ENCODE measurements at regions not wholly inside any gene's neighbourhood (a gene's known extent, or its start where the extent isn't known, plus 50 kb on each side); places are given as distances from the start of the nearest gene placed in this dataset.

GRCh38 chr5:106974272-106974671, 696.5 kb downstream of the EFNA5 start:
- Histone ChIP-seq H3K36me3 (no peaks in the 10 kb centered on the region), H3K4me1 (no peaks in the 10 kb centered on the region), H3K9me3 (replicated peaks) (no peaks in the 10 kb centered on the region), H3K27me3 (ENCODE audit: low read depth) (no peaks in the 10 kb centered on the region), H3K27ac (replicated peaks) (no peak overlapping the region), H3K4me3 (no peak overlapping the region)
- no peak for TF ChIP-seq CTCF (IDR thresholded peaks at IDR 0.05; ENCODE audit: borderline replicate concordance)
- DNase-seq: no peak
- intact Hi-C loops (cut with micrococcal nuclease): no loop called here

DNA sequence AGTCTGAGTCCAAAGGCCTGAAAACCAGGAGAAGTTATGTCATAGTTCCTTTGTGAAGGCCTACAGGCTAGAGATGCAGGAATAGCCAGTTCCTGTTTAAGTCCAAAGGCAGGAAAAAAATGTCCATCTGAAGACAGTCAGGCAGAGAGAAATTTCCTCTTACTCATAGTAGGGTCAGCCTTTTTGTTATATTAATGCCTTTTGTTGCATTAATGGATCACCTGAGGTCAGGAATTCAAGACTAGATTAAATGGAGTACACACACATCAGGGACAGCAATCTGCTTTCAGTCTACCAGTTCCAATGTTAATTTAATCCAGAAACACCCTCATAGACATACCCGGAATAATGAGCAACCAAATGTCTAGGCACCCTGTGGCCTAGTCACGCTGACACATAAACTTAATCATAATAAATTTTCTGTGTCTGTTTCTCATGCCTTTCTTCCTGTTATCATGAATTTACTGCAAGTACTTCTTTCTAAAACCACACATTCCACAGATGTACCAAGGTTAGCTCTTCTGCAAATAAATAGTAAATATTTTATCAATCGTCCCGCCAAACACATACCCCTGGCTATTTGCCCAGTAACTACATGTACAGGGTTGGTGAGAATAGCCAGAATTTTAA, 703.9 kb downstream of the EFNA5 start:
- Histone ChIP-seq H3K27ac (replicated peaks) (no peak overlapping the region), H3K9me3 (replicated peaks) (no peaks in the 10 kb centered on the region), H3K27me3 (ENCODE audit: low read depth) (no peaks in the 10 kb centered on the region), H3K4me1 (peaks cover 6% of the 10 kb centered on the region), H3K4me3 (no peak overlapping the region), H3K36me3 (no peaks in the 10 kb centered on the region)
- intact Hi-C loops (cut with micrococcal nuclease): no loop called here
- TF ChIP-seq CTCF (IDR thresholded peaks at IDR 0.05; ENCODE audit: borderline replicate concordance): no peak
- DNase-seq: no peak

- no peaks in the 10 kb centered on the region for H3K27me3 ChIP-seq (ENCODE audit: low read depth)
- no peaks in the 10 kb centered on the region for H3K36me3 ChIP-seq
- H3K27ac ChIP-seq (replicated peaks): no peak overlapping the region
- H3K4me3 ChIP-seq: no peak overlapping the region
- intact Hi-C loops (cut with micrococcal nuclease): no loop called here
- H3K4me1 ChIP-seq: peaks cover 6% of the 10 kb centered on the region
- no peak for DNase-seq
- TF ChIP-seq CTCF (IDR thresholded peaks at IDR 0.05; ENCODE audit: borderline replicate concordance): no peak
- no peaks in the 10 kb centered on the region for H3K9me3 ChIP-seq (replicated peaks)
Measured at GRCh38 chr5:106964132-106964531, 706.6 kb downstream of the EFNA5 start.

DNA sequence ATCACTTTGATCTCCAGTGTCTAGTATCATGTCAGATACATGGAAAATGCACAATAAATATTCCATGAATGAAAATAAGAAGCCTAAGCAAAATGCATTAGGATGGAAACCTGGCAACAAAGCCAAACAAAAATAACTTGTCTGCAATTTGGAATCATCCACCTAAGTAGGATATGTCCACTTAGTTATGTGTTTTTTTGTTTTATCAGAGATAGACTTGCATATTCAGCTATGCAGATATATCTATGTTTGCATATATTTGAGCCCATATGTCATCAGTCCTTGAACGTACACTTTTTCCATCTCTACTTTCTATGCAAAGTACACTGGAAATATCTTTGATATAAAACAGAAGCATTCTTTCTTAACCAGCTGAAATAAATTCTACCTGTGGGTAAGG, 707.1 kb downstream of the EFNA5 start:
- Histone ChIP-seq H3K4me1 (peaks cover 6% of the 10 kb centered on the region), H3K27ac (replicated peaks) (no peak overlapping the region), H3K9me3 (replicated peaks) (no peaks in the 10 kb centered on the region), H3K36me3 (no peaks in the 10 kb centered on the region), H3K27me3 (ENCODE audit: low read depth) (no peaks in the 10 kb centered on the region), H3K4me3 (no peak overlapping the region)
- TF ChIP-seq CTCF (IDR thresholded peaks at IDR 0.05; ENCODE audit: borderline replicate concordance): no peak
- no peak for DNase-seq
- intact Hi-C loops (cut with micrococcal nuclease): no loop called here

DNA sequence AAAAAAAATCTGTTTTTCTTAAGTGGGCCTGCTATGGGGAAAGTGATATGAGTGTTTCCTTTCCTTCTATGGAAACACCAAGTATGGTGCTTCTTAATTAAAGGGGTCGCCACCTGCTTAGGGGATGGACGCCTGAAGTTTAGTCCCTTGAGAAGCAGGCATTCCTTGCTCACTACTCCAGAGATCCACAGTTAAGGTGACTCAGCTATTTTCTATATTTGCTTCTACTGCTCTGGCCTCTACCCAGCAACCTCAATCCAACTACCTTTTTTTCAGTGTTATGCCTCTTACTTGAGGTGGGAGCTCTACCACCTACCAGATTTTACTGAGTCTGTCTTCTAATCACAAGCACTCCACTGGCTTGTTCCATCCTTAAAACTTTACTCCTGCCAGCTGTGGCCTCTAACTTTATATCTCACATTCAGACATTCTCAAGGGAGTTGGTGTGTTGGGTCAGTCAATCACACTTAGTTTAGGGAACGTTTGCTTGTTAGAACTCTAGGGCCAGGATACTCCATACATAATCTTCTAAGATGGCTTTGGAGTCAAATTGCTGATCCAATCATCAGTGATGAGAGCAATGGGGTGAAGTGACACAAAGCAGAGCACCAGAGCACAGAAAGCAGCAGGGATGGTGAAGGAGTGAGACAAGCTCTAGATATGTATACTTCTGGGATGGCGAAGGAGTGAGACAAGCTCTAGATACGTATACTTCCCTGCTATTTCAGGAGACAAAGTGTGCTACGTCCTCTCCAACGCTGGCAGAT, 708.1 kb downstream of the EFNA5 start:
- intact Hi-C loops (cut with micrococcal nuclease): no loop called here
- no peak overlapping the region for H3K4me3 ChIP-seq

More for the DNA sequence above, 708.1 kb downstream of the EFNA5 start:
- Histone ChIP-seq H3K27me3 (ENCODE audit: low read depth) (no peaks in the 10 kb centered on the region), H3K9me3 (replicated peaks) (no peaks in the 10 kb centered on the region), H3K27ac (replicated peaks) (no peak overlapping the region), H3K36me3 (no peaks in the 10 kb centered on the region), H3K4me1 (peaks cover 6% of the 10 kb centered on the region)
- DNase-seq: no peak
- no peak for TF ChIP-seq CTCF (IDR thresholded peaks at IDR 0.05; ENCODE audit: borderline replicate concordance)

All from left ventricle myocardium inferior (tissue), 1 donor.